Stimulated activated naive CD8-positive, alpha-beta T cell treated with anti-CD3 and anti-CD28 coated beads, Interleukin-15, Interleukin-2, amounts not matched to agents 100 ng/mL and 50 ng/mL, for 24 hours (primary cell): ENCODE measurements at regions not wholly inside any gene's neighbourhood (a gene's known extent, or its start where the extent isn't known, plus 50 kb on each side); places are given as distances from the start of the nearest gene placed in this dataset.

Experiments
- H3K27ac Mint-ChIP-seq: one replicate; pipeline ENCODE4 v1.8.0; 2021; ENCODE audit warnings: mild to moderate bottlenecking, mixed read lengths
- H3K27me3 Mint-ChIP-seq: one replicate; pipeline ENCODE4 v1.8.0; 2021; ENCODE audit warnings: mixed read lengths
- H3K36me3 Mint-ChIP-seq: one replicate; pipeline ENCODE4 v1.8.0; 2021; ENCODE audit warnings: low read depth, mixed read lengths
- H3K4me1 Mint-ChIP-seq: one replicate; pipeline ENCODE4 v1.8.0; 2021; ENCODE audit warnings: low read depth, mixed read lengths
- H3K4me3 Mint-ChIP-seq: one replicate; pipeline ENCODE4 v1.8.0; 2021; ENCODE audit warnings: mild to moderate bottlenecking, mixed read lengths
- H3K9me3 Mint-ChIP-seq: one replicate; pipeline ENCODE4 v1.8.0; 2021; ENCODE audit warnings: mixed read lengths

DNA sequence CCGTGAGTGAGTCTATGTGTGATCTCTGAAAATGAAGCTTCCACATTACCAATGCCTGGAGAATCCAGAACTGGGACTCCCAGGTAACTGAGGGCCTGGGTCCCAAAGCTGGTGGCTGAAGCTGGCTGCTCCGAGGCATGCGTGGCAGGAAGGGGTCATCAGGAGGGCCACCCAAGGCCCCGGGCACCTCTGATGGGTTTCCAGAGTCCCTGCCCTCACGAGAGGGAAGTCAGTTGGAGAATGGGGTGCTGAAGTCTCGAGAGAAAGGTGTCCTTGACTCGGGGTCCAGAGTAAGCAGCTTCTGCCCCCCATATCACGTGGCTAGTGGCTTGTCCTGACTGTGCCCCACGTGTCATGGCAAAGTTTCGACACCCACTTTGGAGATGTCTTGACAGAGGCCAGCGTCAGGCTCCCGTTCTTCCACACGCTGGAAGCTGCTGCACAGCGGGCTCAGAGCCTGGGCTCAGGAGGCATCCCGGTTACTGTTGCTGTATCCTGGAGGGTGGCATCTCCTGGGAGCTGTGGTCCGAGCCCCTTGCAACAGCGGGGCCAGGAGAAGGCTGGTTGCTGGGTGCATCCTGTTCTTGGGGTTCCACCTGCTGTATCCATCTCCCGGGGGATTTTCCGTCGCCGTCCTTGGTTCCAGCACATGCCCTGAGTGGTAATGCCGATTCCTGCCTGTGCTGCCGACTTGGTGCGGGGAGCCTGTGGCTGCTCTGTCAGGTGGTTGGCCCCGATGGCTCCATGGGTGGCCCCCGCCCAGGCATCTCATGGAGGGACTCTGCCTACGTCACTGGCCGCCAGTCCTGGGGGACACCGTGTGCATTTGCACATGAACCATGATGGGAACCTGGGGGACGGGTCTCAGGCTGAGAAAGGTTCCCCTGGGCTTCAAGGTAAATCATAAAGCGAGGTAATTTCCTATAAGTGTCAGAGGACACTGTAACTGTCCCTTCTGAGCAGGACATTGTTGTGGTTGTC is 183.3 kb upstream of the HDAC4 start:
- peaks cover 8% of the 10 kb centered on the region for H3K4me1 Mint-ChIP-seq
- H3K9me3 Mint-ChIP-seq = no peaks in the 10 kb centered on the region
- H3K36me3 Mint-ChIP-seq = no peaks in the 10 kb centered on the region
- no peak overlapping the region for H3K4me3 Mint-ChIP-seq
- H3K27ac Mint-ChIP-seq = no peak overlapping the region
- no peaks in the 10 kb centered on the region for H3K27me3 Mint-ChIP-seq

DNA sequence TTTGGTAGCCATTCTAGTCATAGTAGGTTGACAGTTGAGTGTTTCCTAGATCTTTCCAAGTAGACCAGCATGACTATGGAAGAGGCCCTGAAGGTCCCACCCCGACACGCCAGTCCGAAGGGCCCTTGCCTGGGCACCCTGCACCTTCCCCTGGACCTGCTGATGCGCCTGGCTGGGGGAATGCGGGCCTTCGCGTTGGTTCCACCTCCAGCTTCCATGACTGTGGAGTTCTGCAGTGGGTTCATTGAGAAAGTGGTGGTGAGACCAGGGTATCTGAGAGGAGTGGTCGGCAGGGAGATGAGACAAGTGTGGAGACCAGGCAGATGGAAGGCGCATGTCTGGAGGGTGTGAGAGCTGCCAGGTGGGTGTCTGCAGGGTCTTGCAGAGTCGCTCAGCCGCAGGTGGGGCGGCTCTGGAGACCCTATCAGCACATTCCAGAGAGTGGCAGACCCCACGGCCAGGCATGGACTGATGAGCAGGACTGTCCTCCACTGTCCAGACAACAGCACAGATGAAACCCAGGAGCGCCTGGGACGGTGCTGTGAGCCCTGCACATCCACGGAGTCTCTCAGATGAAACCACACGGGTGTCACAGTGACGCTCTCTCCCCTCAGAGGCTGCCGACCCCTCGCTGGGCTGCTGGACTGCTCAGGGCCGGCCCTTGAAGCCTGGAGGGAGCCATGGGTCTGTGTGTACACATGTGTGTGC is 182.5 kb upstream of the HDAC4 start:
- no peaks in the 10 kb centered on the region for H3K36me3 Mint-ChIP-seq
- no peaks in the 10 kb centered on the region for H3K9me3 Mint-ChIP-seq
- no peak overlapping the region for H3K27ac Mint-ChIP-seq
- H3K4me1 Mint-ChIP-seq = peaks cover 8% of the 10 kb centered on the region
- H3K4me3 Mint-ChIP-seq = no peak overlapping the region
- H3K27me3 Mint-ChIP-seq = no peaks in the 10 kb centered on the region

DNA sequence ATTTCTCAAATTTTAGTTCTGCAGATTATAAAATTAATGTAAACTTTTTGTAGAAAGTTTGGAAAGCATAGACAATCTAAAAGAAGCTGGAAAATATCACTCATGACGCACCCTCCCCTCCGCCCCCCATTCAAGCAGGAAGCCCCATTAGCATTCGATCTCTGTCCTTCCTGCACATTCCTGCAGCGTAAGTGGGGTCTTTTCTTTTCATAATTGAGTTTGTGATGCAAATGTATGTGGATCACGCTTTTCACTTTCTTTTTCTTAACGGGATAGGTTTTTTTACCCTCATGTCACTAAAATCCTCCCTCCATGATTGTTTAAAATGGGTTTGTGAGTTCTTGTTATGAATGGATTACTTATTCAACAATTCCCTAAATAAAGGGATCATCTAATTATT is 181.7 kb upstream of the HDAC4 start:
- Mint-ChIP-seq H3K36me3 (no peaks in the 10 kb centered on the region), H3K27ac (no peak overlapping the region), H3K27me3 (no peaks in the 10 kb centered on the region), H3K9me3 (no peaks in the 10 kb centered on the region), H3K4me1 (peaks cover 8% of the 10 kb centered on the region), H3K4me3 (no peak overlapping the region)

GRCh38 chr2:239581352-239581901 is 180.6 kb upstream of the HDAC4 start:
- Mint-ChIP-seq H3K9me3 (no peaks in the 10 kb centered on the region), H3K27ac (no peak overlapping the region), H3K36me3 (no peaks in the 10 kb centered on the region), H3K4me3 (no peak overlapping the region), H3K27me3 (no peaks in the 10 kb centered on the region), H3K4me1 (peaks cover 8% of the 10 kb centered on the region)

- no peaks in the 10 kb centered on the region for H3K27me3 Mint-ChIP-seq
- H3K36me3 Mint-ChIP-seq = no peaks in the 10 kb centered on the region
- peak overlapping the region; percentile 24 for H3K27ac Mint-ChIP-seq
Measured at GRCh38 chr2:239580199-239580527, 179.3 kb upstream of the HDAC4 start.

GRCh38 chr2:239579524-239580198 is 178.8 kb upstream of the HDAC4 start:
- no peaks in the 10 kb centered on the region for H3K36me3 Mint-ChIP-seq
- H3K4me3 Mint-ChIP-seq = no peak overlapping the region
- no peak overlapping the region for H3K27ac Mint-ChIP-seq
- no peaks in the 10 kb centered on the region for H3K27me3 Mint-ChIP-seq
- no peaks in the 10 kb centered on the region for H3K9me3 Mint-ChIP-seq
- H3K4me1 Mint-ChIP-seq = peaks cover 8% of the 10 kb centered on the region

More at GRCh38 chr2:239580199-239580527, 179.3 kb upstream of the HDAC4 start:
- Mint-ChIP-seq H3K4me1 (peaks cover 8% of the 10 kb centered on the region), H3K9me3 (no peaks in the 10 kb centered on the region), H3K4me3 (no peak overlapping the region)

- no peaks in the 10 kb centered on the region for H3K9me3 Mint-ChIP-seq
- H3K27ac Mint-ChIP-seq = no peak overlapping the region
- no peaks in the 10 kb centered on the region for H3K36me3 Mint-ChIP-seq
- H3K4me3 Mint-ChIP-seq = no peak overlapping the region
- no peaks in the 10 kb centered on the region for H3K27me3 Mint-ChIP-seq
- peaks cover 8% of the 10 kb centered on the region for H3K4me1 Mint-ChIP-seq
Measured at GRCh38 chr2:239579081-239579480, 178.3 kb upstream of the HDAC4 start.

GRCh38 chr2:239578381-239578780 is 177.6 kb upstream of the HDAC4 start:
- Mint-ChIP-seq H3K4me3 (no peak overlapping the region), H3K4me1 (peaks cover 8% of the 10 kb centered on the region), H3K27me3 (no peaks in the 10 kb centered on the region), H3K9me3 (no peaks in the 10 kb centered on the region), H3K36me3 (no peaks in the 10 kb centered on the region), H3K27ac (no peak overlapping the region)

DNA sequence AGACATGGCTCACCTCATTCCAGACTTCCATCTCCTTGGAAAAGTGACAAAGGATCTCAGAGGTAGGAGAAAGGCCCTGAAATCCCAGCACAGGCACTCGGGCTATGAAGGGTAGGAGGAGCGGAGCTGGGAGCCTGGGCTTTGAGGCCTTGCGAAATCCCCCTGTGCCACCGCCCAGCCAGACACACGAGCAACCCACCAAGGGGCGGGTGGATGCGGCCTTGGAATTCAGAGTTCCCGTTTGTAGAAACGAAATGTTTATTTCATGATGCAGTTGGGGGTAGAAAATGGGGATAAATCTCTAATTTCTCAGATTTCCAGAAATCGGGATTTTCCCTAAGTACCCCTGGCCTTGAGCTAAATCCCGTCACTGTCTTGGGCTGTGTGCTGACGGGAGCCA is 177.1 kb upstream of the HDAC4 start:
- H3K36me3 Mint-ChIP-seq = no peaks in the 10 kb centered on the region
- H3K27me3 Mint-ChIP-seq = no peaks in the 10 kb centered on the region
- H3K27ac Mint-ChIP-seq = no peak overlapping the region
- no peak overlapping the region for H3K4me3 Mint-ChIP-seq
- H3K4me1 Mint-ChIP-seq = peaks cover 8% of the 10 kb centered on the region
- no peaks in the 10 kb centered on the region for H3K9me3 Mint-ChIP-seq

GRCh38 chr2:239576784-239577685 is 176.2 kb upstream of the HDAC4 start:
- Mint-ChIP-seq H3K4me3 (no peak overlapping the region), H3K27me3 (peaks cover 5% of the 10 kb centered on the region), H3K4me1 (peaks cover 8% of the 10 kb centered on the region), H3K9me3 (no peaks in the 10 kb centered on the region), H3K27ac (no peak overlapping the region), H3K36me3 (no peaks in the 10 kb centered on the region)

GRCh38 chr2:239575931-239576445 is 175.2 kb upstream of the HDAC4 start:
- H3K27ac Mint-ChIP-seq = no peak overlapping the region
- no peaks in the 10 kb centered on the region for H3K9me3 Mint-ChIP-seq
- H3K4me3 Mint-ChIP-seq = no peak overlapping the region
- H3K27me3 Mint-ChIP-seq = peaks cover 5% of the 10 kb centered on the region
- H3K36me3 Mint-ChIP-seq = no peaks in the 10 kb centered on the region
- H3K4me1 Mint-ChIP-seq = peaks cover 8% of the 10 kb centered on the region

DNA sequence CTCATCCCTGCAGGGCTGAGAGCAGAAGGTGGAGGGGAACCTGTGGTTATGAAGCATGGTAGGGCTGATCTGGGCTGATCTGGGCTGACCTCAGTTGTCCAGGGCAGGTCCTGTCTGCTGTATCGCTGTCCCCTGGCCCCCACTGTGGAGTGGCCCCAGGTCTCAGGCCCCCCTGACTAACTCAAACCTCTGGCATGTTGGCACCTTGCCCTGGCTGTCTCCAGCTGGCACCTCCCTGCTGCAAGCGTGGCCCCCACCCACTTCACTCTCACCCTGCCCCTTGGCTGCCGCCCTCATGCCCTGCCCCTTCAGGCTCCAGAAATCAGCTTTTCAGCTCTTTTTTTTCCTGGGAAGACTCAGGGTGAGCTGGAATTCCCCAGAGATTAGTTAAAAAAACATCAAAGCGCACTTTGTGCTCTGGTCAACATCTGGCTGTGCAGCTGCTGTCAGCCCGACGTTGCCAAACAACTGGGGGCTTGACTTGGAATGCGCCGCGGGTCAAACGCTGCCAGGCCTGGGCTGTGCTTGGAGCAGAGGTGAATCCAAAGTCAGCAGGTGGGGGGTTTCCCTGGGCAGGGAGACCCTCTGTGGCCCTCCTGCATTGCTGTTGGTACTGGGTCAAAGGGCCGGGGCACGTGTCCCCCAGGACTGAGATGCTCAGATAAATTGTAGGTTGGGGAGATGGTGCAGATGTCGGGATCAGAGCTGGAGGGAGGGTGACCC is 173.8 kb upstream of the HDAC4 start:
- Mint-ChIP-seq H3K4me1 (peaks cover under 1% of the 10 kb centered on the region), H3K27ac (no peak overlapping the region), H3K9me3 (no peaks in the 10 kb centered on the region), H3K27me3 (peaks cover 5% of the 10 kb centered on the region), H3K36me3 (no peaks in the 10 kb centered on the region), H3K4me3 (no peak overlapping the region)

DNA sequence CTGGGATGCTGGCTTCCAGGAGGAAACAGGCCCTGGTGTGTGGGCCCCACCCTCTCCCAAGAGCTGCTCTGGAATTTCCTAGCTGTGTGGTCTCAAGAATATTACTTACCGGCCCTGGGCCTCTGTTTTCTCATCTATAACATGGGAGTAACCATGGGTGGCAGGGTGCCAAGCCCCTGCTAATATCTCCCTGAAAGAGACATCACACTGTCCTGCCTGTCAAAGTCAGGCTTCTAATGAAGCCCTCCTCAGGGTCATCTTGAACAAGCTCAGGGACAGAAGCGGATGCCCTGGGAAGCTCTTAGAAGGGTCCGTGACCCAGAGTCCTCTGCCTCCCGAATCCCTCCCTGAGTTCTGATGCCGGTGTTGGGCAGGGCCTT is 173.2 kb upstream of the HDAC4 start:
- Mint-ChIP-seq H3K9me3 (no peaks in the 10 kb centered on the region), H3K27me3 (peaks cover 5% of the 10 kb centered on the region), H3K4me3 (no peak overlapping the region), H3K4me1 (no peaks in the 10 kb centered on the region), H3K27ac (no peak overlapping the region), H3K36me3 (no peaks in the 10 kb centered on the region)
